ENCODE measurements at regions not wholly inside any gene's neighbourhood (a gene's known extent, or its start where the extent isn't known, plus 50 kb on each side); places are given as distances from the start of the nearest gene placed in this dataset.

GRCh38 chrX:13099121-13099520, 54.7 kb upstream of the FAM9C start:
- no peak for DNase-seq

DNA sequence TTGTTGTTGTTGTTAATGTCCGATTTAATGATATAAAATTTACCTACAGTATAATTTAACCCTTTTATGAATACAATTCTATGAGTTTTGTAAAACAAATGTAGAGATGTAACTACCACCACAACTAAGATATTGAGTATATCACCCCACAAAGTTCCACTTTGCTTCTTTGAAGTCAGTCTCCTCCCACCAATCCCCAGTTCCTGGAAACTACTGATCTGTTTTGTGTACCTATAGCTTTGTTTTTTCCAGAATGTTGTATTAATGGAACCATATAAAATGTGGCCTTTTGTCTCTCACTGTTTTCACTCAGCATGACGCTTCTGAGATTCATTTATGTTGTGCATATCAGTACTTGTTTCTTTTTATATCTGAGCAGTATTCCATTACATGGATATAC, 52.3 kb upstream of the FAM9C start:
- no peak for DNase-seq

GRCh38 chrX:13094828-13095341, 50.5 kb upstream of the FAM9C start:
- DNase-seq, result no peak

DNA sequence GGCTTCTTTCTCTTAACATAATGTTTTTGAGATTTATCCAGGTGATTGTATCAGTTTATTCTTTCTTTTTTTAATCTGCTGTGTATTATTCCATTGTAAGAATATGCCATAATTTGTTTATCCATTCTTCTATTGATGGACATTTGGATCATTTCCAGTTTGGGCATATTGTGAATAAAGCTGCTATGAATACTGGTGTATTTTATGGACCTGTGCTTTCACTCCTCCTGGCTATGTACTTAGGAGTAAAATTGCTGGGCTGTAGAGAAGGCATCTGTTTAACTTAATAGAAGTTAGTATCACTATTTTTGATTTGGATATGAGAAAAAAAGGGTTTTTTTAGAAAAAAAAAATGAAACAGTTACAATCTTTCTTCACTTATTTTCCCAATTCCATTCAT, 50.0 kb upstream of the FAM9C start:
- DNase-seq, result no peak
